MM.1S (cell line): ENCODE measurements at regions not wholly inside any gene's neighbourhood (a gene's known extent, or its start where the extent isn't known, plus 50 kb on each side); places are given as distances from the start of the nearest gene placed in this dataset.

Experiments used
- EZH2 ChIP-seq: fragments of 300-600 bp; sonication (generic); optimal IDR thresholded peaks from 2 replicates; pipeline ENCODE3; 2017; ENCODE audit warnings: low read depth, mild to moderate bottlenecking, antibody characterized with exemption, low read length, mixed read lengths
- TF ChIP-seq, protein P1 (sequence below): fragments of 300-600 bp; sonication (generic); IDR thresholded peaks from 2 replicates; pipeline ENCODE4 v1.5.1; 2016; ENCODE audit warnings: antibody characterized with exemption, low read length, mixed read lengths

DNA sequence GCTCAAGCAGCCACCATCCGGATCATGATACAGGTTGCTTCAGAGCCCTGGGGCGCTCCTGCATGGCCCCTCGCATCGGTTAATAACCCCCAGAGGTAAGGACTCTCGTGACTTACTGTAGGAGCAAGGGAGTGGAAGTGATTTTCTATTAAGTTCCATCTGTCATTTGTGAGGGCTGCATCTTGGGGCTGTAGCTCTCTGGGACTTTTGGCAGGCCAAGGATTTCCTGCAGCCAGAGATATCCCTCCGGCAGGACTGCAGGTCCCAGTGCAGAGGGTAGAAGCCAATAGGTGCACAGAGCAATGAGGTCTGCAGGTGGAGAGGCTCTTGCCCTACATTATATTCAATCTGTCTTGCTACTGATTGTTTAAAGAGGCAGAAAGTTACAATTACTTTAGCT is 356.8 kb upstream of the ADARB2 start:
- TF ChIP-seq, protein P1, sequence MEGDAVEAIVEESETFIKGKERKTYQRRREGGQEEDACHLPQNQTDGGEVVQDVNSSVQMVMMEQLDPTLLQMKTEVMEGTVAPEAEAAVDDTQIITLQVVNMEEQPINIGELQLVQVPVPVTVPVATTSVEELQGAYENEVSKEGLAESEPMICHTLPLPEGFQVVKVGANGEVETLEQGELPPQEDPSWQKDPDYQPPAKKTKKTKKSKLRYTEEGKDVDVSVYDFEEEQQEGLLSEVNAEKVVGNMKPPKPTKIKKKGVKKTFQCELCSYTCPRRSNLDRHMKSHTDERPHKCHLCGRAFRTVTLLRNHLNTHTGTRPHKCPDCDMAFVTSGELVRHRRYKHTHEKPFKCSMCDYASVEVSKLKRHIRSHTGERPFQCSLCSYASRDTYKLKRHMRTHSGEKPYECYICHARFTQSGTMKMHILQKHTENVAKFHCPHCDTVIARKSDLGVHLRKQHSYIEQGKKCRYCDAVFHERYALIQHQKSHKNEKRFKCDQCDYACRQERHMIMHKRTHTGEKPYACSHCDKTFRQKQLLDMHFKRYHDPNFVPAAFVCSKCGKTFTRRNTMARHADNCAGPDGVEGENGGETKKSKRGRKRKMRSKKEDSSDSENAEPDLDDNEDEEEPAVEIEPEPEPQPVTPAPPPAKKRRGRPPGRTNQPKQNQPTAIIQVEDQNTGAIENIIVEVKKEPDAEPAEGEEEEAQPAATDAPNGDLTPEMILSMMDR = no peak
- no peak for TF ChIP-seq EZH2
